ENCODE measurements at regions not wholly inside any gene's neighbourhood (a gene's known extent, or its start where the extent isn't known, plus 50 kb on each side); places are given as distances from the start of the nearest gene placed in this dataset.

DNA sequence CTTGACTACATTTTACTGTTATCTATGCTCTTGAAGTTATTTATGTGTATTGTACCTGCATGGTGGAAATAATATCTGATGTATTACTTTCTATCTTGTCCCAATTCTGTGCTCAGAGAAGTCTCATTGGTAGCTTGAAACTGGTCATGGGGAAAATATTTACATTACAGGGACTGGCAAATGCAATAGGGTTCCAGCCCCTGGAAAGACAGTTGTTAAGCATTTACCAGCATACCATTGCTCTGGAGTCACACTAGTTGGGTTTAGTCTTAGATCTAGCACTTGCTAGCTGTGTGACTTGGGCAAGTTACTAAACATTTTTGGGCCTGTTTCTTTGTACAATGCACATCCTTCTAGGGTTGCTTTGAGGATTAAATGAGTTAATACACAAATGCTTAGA is 86.3 kb upstream of the NRXN3 start:
- ATAC-seq (replicated peaks) = no peak
- H3K4me1 Mint-ChIP-seq (ENCODE audit: low read depth in 2 of 2) = no peaks in the 10 kb centered on the region
- peaks cover 8 to 11% of the 10 kb centered on the region in 2 donors for H3K27me3 Mint-ChIP-seq
- no peaks in the 10 kb centered on the region for H3K9me3 Mint-ChIP-seq
- no peak overlapping the region for H3K27ac Mint-ChIP-seq
- H3K4me3 Mint-ChIP-seq = no peak overlapping the region
- no peaks in the 10 kb centered on the region for H3K36me3 Mint-ChIP-seq (ENCODE audit: insufficient read depth)
- DNase-seq = no peak

GRCh38 chr14:78086342-78086741 is 83.8 kb upstream of the NRXN3 start:
- H3K4me3 Mint-ChIP-seq = no peak overlapping the region
- ATAC-seq (replicated peaks) (no peak), DNase-seq (no peak)
- H3K27me3 Mint-ChIP-seq = peaks cover 13 to 24% of the 10 kb centered on the region in 2 donors
- no peaks in the 10 kb centered on the region for H3K4me1 Mint-ChIP-seq (ENCODE audit: low read depth in 2 of 2)
- H3K36me3 Mint-ChIP-seq (ENCODE audit: insufficient read depth) = no peaks in the 10 kb centered on the region
- no peaks in the 10 kb centered on the region for H3K9me3 Mint-ChIP-seq
- no peak overlapping the region for H3K27ac Mint-ChIP-seq

DNA sequence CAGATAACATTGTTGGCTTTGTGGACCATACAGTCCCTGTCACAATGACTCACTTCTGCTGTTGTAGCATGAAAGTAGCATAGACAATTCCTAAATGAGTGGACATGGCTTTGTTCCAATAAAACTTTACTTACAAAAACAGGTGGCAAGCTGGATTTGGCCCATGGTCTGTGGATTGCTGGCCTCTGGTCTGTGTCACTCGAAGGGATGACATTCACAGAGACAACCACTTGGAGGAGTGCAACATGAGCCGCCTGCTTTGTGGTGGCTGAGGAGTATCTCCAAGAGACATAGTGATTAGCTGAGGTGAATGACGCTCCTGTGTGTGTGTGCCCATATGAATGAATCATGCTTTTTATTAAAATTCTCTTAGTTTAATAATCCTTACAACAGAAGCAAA is 81.3 kb upstream of the NRXN3 start:
- DNase-seq = no peak
- H3K27ac Mint-ChIP-seq = no peak overlapping the region
- no peaks in the 10 kb centered on the region for H3K4me1 Mint-ChIP-seq (ENCODE audit: low read depth in 2 of 2)
- no peak overlapping the region for H3K4me3 Mint-ChIP-seq
- ATAC-seq (replicated peaks) = no peak
- no peaks in the 10 kb centered on the region for H3K36me3 Mint-ChIP-seq (ENCODE audit: insufficient read depth)
- H3K27me3 Mint-ChIP-seq = peaks cover 15 to 33% of the 10 kb centered on the region in 2 donors
- H3K9me3 Mint-ChIP-seq = no peaks in the 10 kb centered on the region

DNA sequence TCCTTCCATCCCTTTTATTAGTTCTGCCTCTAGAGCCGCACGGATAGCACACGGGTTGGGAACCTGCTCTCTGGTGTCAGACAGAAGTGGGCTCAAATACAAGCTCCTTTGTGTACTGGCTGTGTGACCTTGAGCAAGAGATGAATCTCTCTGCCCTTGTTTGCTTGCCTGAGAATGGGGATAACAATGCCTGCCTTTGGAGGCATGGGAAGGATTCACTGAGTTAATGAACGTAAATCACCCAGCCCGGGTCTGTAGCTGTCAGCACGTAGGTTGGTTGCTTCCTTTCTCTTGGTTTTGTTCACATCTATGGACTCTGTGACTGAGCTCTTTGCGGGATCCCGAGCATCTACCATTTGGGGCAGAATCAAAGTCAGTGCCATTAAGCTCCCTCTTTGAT is 79.3 kb upstream of the NRXN3 start:
- no peak overlapping the region for H3K27ac Mint-ChIP-seq
- H3K9me3 Mint-ChIP-seq = no peaks in the 10 kb centered on the region
- H3K4me1 Mint-ChIP-seq (ENCODE audit: low read depth in 2 of 2) = no peaks in the 10 kb centered on the region
- no peak for ATAC-seq (replicated peaks)
- DNase-seq = no peak
- no peaks in the 10 kb centered on the region for H3K36me3 Mint-ChIP-seq (ENCODE audit: insufficient read depth)
- H3K27me3 Mint-ChIP-seq = peaks cover 15 to 44% of the 10 kb centered on the region in 2 donors
- no peak overlapping the region for H3K4me3 Mint-ChIP-seq

- no peaks in the 10 kb centered on the region for H3K9me3 Mint-ChIP-seq
- peaks cover 15 to 44% of the 10 kb centered on the region in 2 donors for H3K27me3 Mint-ChIP-seq
- ATAC-seq (replicated peaks) = no peak
- H3K4me3 Mint-ChIP-seq = no peak overlapping the region
- no peaks in the 10 kb centered on the region for H3K36me3 Mint-ChIP-seq (ENCODE audit: insufficient read depth)
- no peaks in the 10 kb centered on the region for H3K4me1 Mint-ChIP-seq (ENCODE audit: low read depth in 2 of 2)
- DNase-seq = no peak
- no peak overlapping the region for H3K27ac Mint-ChIP-seq
Measured at GRCh38 chr14:78091361-78091760, 78.8 kb upstream of the NRXN3 start.

DNA sequence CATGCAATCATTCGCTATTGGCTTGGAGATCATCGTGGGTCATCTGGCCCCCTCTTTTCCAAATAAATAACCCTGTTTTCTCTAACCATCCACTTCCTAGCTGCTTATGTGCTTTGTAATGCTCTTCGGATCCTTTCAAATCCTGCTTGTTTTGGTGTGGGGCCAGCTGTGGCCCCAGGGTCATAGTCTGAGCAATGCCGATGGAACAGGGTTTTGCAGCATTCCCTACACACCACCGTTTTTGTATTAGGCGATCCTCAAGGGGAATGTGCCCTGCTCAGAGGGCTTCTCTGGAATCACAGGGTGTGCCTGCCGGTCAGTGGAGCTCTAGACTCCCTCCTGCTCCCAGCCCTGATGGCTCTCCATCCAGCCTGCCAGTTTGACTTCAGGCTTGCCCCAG is 78.1 kb upstream of the NRXN3 start:
- H3K36me3 Mint-ChIP-seq (ENCODE audit: insufficient read depth) = no peaks in the 10 kb centered on the region
- H3K4me1 Mint-ChIP-seq (ENCODE audit: low read depth in 2 of 2) = no peaks in the 10 kb centered on the region
- no peak overlapping the region for H3K27ac Mint-ChIP-seq
- H3K9me3 Mint-ChIP-seq = no peaks in the 10 kb centered on the region
- ATAC-seq (replicated peaks) = no peak
- no peak for DNase-seq
- no peak overlapping the region for H3K4me3 Mint-ChIP-seq
- peaks cover 15 to 44% of the 10 kb centered on the region in 2 donors for H3K27me3 Mint-ChIP-seq

DNA sequence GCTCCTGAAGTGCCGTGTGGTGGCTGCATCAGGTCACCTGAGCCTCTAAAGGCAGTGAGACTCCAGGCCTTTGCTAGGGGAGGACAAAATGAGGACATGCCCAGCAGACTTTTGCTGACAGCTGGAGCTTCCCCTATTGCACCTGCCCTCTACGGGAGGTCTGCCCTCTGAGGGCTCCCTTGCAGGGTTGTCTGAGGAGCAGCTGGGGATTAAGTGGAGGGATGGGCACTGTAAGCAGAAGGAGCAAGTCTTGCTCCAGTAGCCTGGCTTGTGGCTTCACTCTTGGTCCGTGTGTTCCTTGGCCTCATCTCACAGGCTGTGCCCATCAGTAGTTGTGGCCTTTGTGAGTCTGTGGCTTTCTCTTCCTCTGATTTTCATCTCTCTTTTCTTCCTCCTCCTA is 66.9 kb upstream of the NRXN3 start:
- no peaks in the 10 kb centered on the region for H3K4me1 Mint-ChIP-seq (ENCODE audit: low read depth in 2 of 2)
- peaks cover 0 to 32% of the 10 kb centered on the region in 2 donors for H3K27me3 Mint-ChIP-seq
- no peak for ATAC-seq (replicated peaks)
- no peak for DNase-seq
- no peaks in the 10 kb centered on the region for H3K36me3 Mint-ChIP-seq (ENCODE audit: insufficient read depth)
- H3K4me3 Mint-ChIP-seq = no peak overlapping the region
- H3K27ac Mint-ChIP-seq = no peak overlapping the region
- H3K9me3 Mint-ChIP-seq = no peaks in the 10 kb centered on the region

GRCh38 chr14:78104160-78104559 is 66.0 kb upstream of the NRXN3 start:
- no peak for DNase-seq
- no peaks in the 10 kb centered on the region for H3K36me3 Mint-ChIP-seq (ENCODE audit: insufficient read depth)
- no peak overlapping the region for H3K27ac Mint-ChIP-seq
- H3K27me3 Mint-ChIP-seq = peaks cover 0 to 32% of the 10 kb centered on the region in 2 donors
- H3K9me3 Mint-ChIP-seq = no peaks in the 10 kb centered on the region
- no peak overlapping the region for H3K4me3 Mint-ChIP-seq
- H3K4me1 Mint-ChIP-seq (ENCODE audit: low read depth in 2 of 2) = no peaks in the 10 kb centered on the region
- ATAC-seq (replicated peaks) = no peak

- Mint-ChIP-seq H3K27me3 (peaks cover 0 to 32% of the 10 kb centered on the region in 2 donors), H3K27ac (no peak overlapping the region), H3K4me3 (no peak overlapping the region), H3K4me1 (ENCODE audit: low read depth in 2 of 2) (no peaks in the 10 kb centered on the region), H3K36me3 (ENCODE audit: insufficient read depth) (no peaks in the 10 kb centered on the region), H3K9me3 (no peaks in the 10 kb centered on the region)
- no peak for DNase-seq
- ATAC-seq (replicated peaks) = no peak
Measured at GRCh38 chr14:78104655-78105054, 65.5 kb upstream of the NRXN3 start.

DNA sequence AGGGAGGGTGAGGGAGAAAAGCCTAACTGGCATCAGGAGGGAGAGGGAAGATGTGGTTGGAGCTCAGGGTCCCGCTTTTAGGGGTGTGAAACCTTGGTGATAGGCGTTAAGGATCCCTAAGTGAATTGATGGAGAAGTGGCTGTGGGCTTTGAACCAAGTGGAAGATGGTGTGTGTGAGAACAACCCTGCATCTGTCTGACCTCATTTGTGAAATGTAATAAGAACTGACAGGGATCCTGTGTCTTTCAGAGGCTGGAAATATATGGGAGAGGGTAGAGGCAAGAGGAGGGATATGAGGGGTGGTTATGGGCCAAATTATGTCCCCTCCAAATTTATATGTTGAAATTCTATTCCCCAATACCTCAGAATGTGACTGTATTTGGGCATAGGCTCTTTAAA is 63.8 kb upstream of the NRXN3 start:
- Mint-ChIP-seq H3K4me3 (no peak overlapping the region), H3K9me3 (no peaks in the 10 kb centered on the region), H3K36me3 (ENCODE audit: insufficient read depth) (no peaks in the 10 kb centered on the region), H3K27me3 (peaks cover 0 to 27% of the 10 kb centered on the region in 2 donors), H3K4me1 (ENCODE audit: low read depth in 2 of 2) (no peaks in the 10 kb centered on the region), H3K27ac (no peak overlapping the region)
- DNase-seq (no peak), ATAC-seq (replicated peaks) (no peak)

DNA sequence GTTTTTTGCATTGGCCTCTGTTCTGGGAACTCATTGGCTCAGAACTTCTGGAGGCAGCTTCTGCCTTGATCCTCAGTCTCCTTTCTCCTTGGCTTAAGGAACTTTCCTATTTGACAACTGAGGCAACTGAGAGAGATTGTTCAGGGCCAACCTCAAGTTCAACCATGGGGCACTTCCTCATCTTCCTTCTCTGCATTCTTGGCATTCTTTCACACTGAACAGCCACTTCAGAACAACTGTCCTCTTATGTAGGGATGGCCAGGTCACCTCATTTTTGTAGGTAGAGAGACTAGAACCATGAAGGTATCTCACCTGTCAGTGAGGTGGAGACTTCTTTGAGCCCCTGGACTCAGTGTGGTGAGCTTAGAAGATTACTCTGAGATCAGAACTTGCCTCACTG is 63.0 kb upstream of the NRXN3 start:
- H3K36me3 Mint-ChIP-seq (ENCODE audit: insufficient read depth) = no peaks in the 10 kb centered on the region
- no peaks in the 10 kb centered on the region for H3K4me1 Mint-ChIP-seq (ENCODE audit: low read depth in 2 of 2)
- DNase-seq = no peak
- H3K4me3 Mint-ChIP-seq = no peak overlapping the region
- H3K9me3 Mint-ChIP-seq = no peaks in the 10 kb centered on the region
- no peak for ATAC-seq (replicated peaks)
- no peak overlapping the region for H3K27ac Mint-ChIP-seq
- H3K27me3 Mint-ChIP-seq = peaks cover 0 to 23% of the 10 kb centered on the region in 2 donors

DNA sequence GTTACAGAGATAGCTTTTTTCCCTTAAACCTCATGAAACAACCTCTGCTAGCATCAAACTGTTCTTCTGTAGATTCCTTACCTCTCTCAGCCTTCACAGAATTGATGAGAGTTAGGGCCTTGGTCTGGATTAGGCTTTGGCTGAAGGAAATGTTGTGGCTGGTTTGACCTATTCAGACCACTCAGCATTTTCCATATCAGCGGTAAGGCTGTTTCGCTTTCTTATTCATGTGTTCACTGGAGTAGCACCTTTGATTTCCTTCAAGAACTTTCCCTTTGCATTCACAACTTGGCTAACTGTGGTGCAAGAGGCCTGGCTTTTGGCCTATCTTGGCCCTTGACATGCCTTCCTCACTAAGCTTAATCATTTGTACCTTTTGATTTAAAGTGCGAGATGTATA is 50.7 kb upstream of the NRXN3 start:
- Mint-ChIP-seq H3K36me3 (ENCODE audit: insufficient read depth) (no peaks in the 10 kb centered on the region), H3K27ac (no peak overlapping the region), H3K9me3 (peaks cover 0 to 3% of the 10 kb centered on the region in 2 donors), H3K27me3 (peaks cover 7 to 10% of the 10 kb centered on the region in 2 donors), H3K4me3 (no peak overlapping the region), H3K4me1 (ENCODE audit: low read depth in 2 of 2) (no peaks in the 10 kb centered on the region)
- ATAC-seq (replicated peaks) (no peak), DNase-seq (no peak)

Measured in effector memory CD8-positive, alpha-beta T cell (primary cell).